ENCODE measurements at regions not wholly inside any gene's neighbourhood (a gene's known extent, or its start where the extent isn't known, plus 50 kb on each side); places are given as distances from the start of the nearest gene placed in this dataset.

- TF ChIP-seq, protein P1, sequence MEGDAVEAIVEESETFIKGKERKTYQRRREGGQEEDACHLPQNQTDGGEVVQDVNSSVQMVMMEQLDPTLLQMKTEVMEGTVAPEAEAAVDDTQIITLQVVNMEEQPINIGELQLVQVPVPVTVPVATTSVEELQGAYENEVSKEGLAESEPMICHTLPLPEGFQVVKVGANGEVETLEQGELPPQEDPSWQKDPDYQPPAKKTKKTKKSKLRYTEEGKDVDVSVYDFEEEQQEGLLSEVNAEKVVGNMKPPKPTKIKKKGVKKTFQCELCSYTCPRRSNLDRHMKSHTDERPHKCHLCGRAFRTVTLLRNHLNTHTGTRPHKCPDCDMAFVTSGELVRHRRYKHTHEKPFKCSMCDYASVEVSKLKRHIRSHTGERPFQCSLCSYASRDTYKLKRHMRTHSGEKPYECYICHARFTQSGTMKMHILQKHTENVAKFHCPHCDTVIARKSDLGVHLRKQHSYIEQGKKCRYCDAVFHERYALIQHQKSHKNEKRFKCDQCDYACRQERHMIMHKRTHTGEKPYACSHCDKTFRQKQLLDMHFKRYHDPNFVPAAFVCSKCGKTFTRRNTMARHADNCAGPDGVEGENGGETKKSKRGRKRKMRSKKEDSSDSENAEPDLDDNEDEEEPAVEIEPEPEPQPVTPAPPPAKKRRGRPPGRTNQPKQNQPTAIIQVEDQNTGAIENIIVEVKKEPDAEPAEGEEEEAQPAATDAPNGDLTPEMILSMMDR (IDR thresholded peaks at IDR 0.05), result no peak
- TF ChIP-seq EZH2 (IDR thresholded peaks at IDR 0.05) (no peak), EZH2phosphoT487 (IDR thresholded peaks at IDR 0.05) (no peak)
These were observed 610.3 kb upstream of the USP24 start for GRCh38 chr1:55825461-55825860.

All from neural progenitor cell (in vitro differentiated cells).